SU-DHL-6 (cell line): ENCODE measurements at regions not wholly inside any gene's neighbourhood (a gene's known extent, or its start where the extent isn't known, plus 50 kb on each side); places are given as distances from the start of the nearest gene placed in this dataset.

Experiments
- H2AFZ ChIP-seq: fragments of 200-600 bp; sonication (generic); 2 replicates; pipeline ENCODE4 v1.6.1; 2014; ENCODE audit warnings: low read depth, mild to moderate bottlenecking, moderate library complexity, mixed read lengths, antibody characterized with exemption, low read length; ENCODE audit not compliant: severe bottlenecking
- H3F3A ChIP-seq: fragments of 200-600 bp; shearing (Covaris generic); 2 replicates; pipeline ENCODE4 v1.6.0; 2016; ENCODE audit warnings: antibody characterized with exemption, mild to moderate bottlenecking; ENCODE audit not compliant: insufficient read depth
- H3K27ac ChIP-seq: fragments of 200-600 bp; sonication (generic); 2 replicates; pipeline ENCODE4 v1.5.1; 2016; ENCODE audit warnings: low read depth, mild to moderate bottlenecking, low read length, moderate library complexity, mixed read lengths
- H3K27me3 ChIP-seq: fragments of 200-600 bp; sonication (generic), shearing (Covaris generic); 2 replicates; pipeline ENCODE4 v1.6.0; 2014; ENCODE audit warnings: mild to moderate bottlenecking, low read length
- H3K36me3 ChIP-seq: fragments of 200-600 bp; sonication (generic); 2 replicates; pipeline ENCODE4 v1.6.1; 2014; ENCODE audit warnings: mild to moderate bottlenecking, low read length, mixed read lengths
- H3K4me2 ChIP-seq: fragments of 300-600, 200-600 bp; shearing (Covaris generic), sonication (generic); 2 replicates; pipeline ENCODE4 v1.6.0; 2014; ENCODE audit warnings: low read length, low read depth, mild to moderate bottlenecking; ENCODE audit not compliant: poor library complexity, severe bottlenecking
- H3K4me3 ChIP-seq: fragments of 200-600 bp; sonication (generic); 2 replicates; pipeline ENCODE4 v1.5.1; 2014; ENCODE audit warnings: antibody characterized with exemption, low read length, mild to moderate bottlenecking, mixed read lengths; ENCODE audit not compliant: insufficient read depth, poor library complexity, severe bottlenecking
- H3K79me2 ChIP-seq: fragments of 200-600 bp; sonication (generic); 2 replicates; pipeline ENCODE4 v1.6.1; 2014; ENCODE audit warnings: mild to moderate bottlenecking, low read length, moderate library complexity; ENCODE audit not compliant: insufficient read depth
- H3K9ac ChIP-seq: fragments of 200-600 bp; sonication (generic); 2 replicates; pipeline ENCODE4 v1.7.0; 2014; ENCODE audit warnings: mild to moderate bottlenecking, low read length
- H3K9me2 ChIP-seq: fragments of 200-600 bp; sonication (generic); replicated peaks from 2 replicates; pipeline ENCODE4 v1.6.1; 2014; ENCODE audit warnings: low read length; ENCODE audit not compliant: insufficient read depth
- H3K9me3 ChIP-seq: fragments of 200-600 bp; sonication (generic); 2 replicates; pipeline ENCODE4 v1.6.1; 2014; ENCODE audit warnings: low read length, mixed read lengths; ENCODE audit not compliant: insufficient read depth
- H4K20me1 ChIP-seq: fragments of 200-600 bp; sonication (generic); 2 replicates; pipeline ENCODE4 v1.6.1; 2014; ENCODE audit warnings: low read depth, mild to moderate bottlenecking, antibody characterized with exemption, low read length, moderate library complexity, mixed read lengths
- EZH2phosphoT487 ChIP-seq: fragments of 200-600 bp; sonication (generic), shearing (Covaris generic); conservative IDR thresholded peaks from 2 replicates; pipeline ENCODE4 v1.6.1; 2018; ENCODE audit warnings: mild to moderate bottlenecking, antibody characterized with exemption, low read length, moderate library complexity, mixed read lengths
- TF ChIP-seq, protein P1 (sequence below): fragments of 200-600 bp; sonication (generic); IDR thresholded peaks from one replicate; pipeline ENCODE4 v1.5.1; 2017; ENCODE audit warnings: antibody characterized with exemption, mild to moderate bottlenecking, low read length, moderate library complexity; ENCODE audit not compliant: insufficient read depth, poor library complexity, severe bottlenecking

DNA sequence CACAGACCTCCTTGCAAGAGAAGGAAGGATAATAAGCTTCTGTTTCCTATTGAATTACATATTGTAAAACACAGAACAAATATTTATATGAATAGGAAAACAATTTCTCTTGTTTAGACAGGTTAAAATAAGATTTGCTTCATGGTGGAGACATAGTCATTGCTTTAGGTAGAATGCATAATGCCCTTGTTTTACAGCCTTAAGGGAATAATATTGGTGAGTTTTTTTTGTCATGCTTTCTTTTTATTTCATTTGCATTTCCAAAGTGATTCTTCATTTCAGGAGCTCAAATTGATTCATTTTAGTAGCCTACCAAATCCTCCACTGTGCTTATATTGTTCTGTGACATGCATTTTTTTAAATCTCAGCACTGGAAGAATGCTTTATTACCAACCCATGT is 690.7 kb downstream of the OLFM4 start:
- TF ChIP-seq EZH2phosphoT487: no peak
- TF ChIP-seq, protein P1, sequence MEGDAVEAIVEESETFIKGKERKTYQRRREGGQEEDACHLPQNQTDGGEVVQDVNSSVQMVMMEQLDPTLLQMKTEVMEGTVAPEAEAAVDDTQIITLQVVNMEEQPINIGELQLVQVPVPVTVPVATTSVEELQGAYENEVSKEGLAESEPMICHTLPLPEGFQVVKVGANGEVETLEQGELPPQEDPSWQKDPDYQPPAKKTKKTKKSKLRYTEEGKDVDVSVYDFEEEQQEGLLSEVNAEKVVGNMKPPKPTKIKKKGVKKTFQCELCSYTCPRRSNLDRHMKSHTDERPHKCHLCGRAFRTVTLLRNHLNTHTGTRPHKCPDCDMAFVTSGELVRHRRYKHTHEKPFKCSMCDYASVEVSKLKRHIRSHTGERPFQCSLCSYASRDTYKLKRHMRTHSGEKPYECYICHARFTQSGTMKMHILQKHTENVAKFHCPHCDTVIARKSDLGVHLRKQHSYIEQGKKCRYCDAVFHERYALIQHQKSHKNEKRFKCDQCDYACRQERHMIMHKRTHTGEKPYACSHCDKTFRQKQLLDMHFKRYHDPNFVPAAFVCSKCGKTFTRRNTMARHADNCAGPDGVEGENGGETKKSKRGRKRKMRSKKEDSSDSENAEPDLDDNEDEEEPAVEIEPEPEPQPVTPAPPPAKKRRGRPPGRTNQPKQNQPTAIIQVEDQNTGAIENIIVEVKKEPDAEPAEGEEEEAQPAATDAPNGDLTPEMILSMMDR: no peak
- no peaks in the 10 kb centered on the region for H3K79me2 ChIP-seq
- no peak overlapping the region for H3K4me2 ChIP-seq
- no peaks in the 10 kb centered on the region for H3K27me3 ChIP-seq
- no peaks in the 10 kb centered on the region for H3K36me3 ChIP-seq
- no peaks in the 10 kb centered on the region for H3K9me3 ChIP-seq
- no peak overlapping the region for H3K4me3 ChIP-seq
- H3K9me2 ChIP-seq: no peaks in the 10 kb centered on the region
- H3K9ac ChIP-seq: no peak overlapping the region
- no peak overlapping the region for H3K27ac ChIP-seq
- no peaks in the 10 kb centered on the region for H4K20me1 ChIP-seq
- H2AFZ ChIP-seq: no peak overlapping the region
- no peaks in the 10 kb centered on the region for H3F3A ChIP-seq

DNA sequence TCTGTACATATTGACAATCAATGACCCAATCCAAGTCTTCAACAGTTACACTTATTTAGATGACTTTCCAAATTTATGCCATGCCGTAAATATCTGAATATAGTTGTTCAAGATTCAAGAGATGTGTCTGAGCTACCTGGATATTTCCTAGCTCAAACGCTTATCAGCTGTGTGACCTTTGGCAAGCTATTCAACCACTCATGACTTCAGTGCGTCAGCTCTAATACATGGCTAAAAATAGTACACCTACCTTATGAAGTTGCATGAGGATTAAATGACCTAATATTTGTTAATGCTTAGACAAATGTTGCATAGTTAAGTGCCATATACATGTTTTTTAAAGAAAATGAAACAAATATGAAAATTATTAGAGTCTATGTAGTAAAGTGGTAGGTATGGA is 704.1 kb downstream of the OLFM4 start:
- no peaks in the 10 kb centered on the region for H4K20me1 ChIP-seq
- H3K9me2 ChIP-seq: no peaks in the 10 kb centered on the region
- no peak overlapping the region for H2AFZ ChIP-seq
- H3K27me3 ChIP-seq: no peaks in the 10 kb centered on the region
- TF ChIP-seq, protein P1: no peak
- no peak for TF ChIP-seq EZH2phosphoT487
- no peak overlapping the region for H3K4me3 ChIP-seq
- no peak overlapping the region for H3K9ac ChIP-seq
- no peak overlapping the region for H3K4me2 ChIP-seq
- no peaks in the 10 kb centered on the region for H3K9me3 ChIP-seq
- H3K36me3 ChIP-seq: no peaks in the 10 kb centered on the region
- H3K79me2 ChIP-seq: no peaks in the 10 kb centered on the region
- H3F3A ChIP-seq: no peaks in the 10 kb centered on the region
- no peak overlapping the region for H3K27ac ChIP-seq

DNA sequence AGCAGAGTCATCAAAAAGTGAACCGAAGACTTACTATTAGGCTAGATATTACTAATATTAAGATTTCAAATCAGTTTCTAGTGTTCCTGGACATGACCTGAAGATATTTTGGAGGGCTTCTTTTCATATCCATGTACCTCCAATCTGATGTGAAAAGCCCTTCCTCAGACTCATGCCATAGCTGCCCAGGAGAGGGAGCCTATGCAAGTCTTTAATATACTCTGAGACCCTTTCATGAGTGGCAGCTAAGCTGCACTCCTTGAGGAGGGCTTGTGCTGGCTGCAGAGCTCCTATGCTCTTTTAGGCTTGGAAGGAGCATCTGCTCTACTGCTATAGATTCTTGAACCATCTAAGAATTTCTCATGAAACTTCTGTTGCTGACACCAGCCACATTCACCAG is 715.3 kb downstream of the OLFM4 start:
- Histone ChIP-seq H3K27me3 (no peaks in the 10 kb centered on the region), H3K27ac (no peak overlapping the region), H3K4me3 (no peak overlapping the region), H3K4me2 (no peak overlapping the region), H4K20me1 (no peaks in the 10 kb centered on the region), H3K9me2 (no peaks in the 10 kb centered on the region), H3K36me3 (no peaks in the 10 kb centered on the region), H3K79me2 (no peaks in the 10 kb centered on the region), H3F3A (no peaks in the 10 kb centered on the region), H3K9me3 (no peaks in the 10 kb centered on the region), H2AFZ (no peak overlapping the region), H3K9ac (no peak overlapping the region)
- TF ChIP-seq EZH2phosphoT487: no peak
- TF ChIP-seq, protein P1: no peak

DNA sequence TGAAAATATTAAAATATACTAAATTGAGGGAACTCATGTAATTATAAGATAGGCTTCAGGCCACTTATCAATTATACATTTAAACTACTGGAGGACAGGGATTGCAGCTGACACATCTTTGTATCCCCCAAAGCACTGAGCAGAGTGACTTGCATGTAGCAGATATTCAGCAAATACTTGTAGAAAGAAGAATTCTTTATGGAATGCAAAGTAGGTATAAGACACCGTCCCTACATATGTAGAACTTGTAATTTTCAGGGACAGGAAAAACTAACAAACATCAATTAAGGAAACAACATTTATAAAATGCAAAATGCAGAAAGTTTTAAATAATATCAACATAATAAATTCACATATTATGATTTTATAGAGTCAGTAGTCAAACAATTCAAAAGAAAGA is 719.2 kb downstream of the OLFM4 start:
- Histone ChIP-seq H3K9ac (no peak overlapping the region), H3K4me2 (no peak overlapping the region), H3K27ac (no peak overlapping the region), H3F3A (no peaks in the 10 kb centered on the region), H3K27me3 (no peaks in the 10 kb centered on the region), H4K20me1 (no peaks in the 10 kb centered on the region), H2AFZ (no peak overlapping the region), H3K9me3 (no peaks in the 10 kb centered on the region), H3K4me3 (no peak overlapping the region), H3K9me2 (no peaks in the 10 kb centered on the region), H3K79me2 (no peaks in the 10 kb centered on the region), H3K36me3 (no peaks in the 10 kb centered on the region)
- no peak for TF ChIP-seq EZH2phosphoT487
- TF ChIP-seq, protein P1: no peak
